C4-2B (cell line): ENCODE measurements at regions not wholly inside any gene's neighbourhood (a gene's known extent, or its start where the extent isn't known, plus 50 kb on each side); places are given as distances from the start of the nearest gene placed in this dataset.

ENCODE experiments used
- H3K27ac ChIP-seq: fragments of 450-650 bp; 2 replicates; pipeline ENCODE4 v1.5.1; 2017
- CTCF ChIP-seq: fragments of 450-650 bp; conservative IDR thresholded peaks from 2 replicates; pipeline ENCODE4 v1.5.1; 2017; ENCODE audit warnings: mild to moderate bottlenecking
- ZFX ChIP-seq: fragments of 450-650 bp; IDR thresholded peaks from 2 replicates; pipeline ENCODE4 v1.6.1; 2017

DNA sequence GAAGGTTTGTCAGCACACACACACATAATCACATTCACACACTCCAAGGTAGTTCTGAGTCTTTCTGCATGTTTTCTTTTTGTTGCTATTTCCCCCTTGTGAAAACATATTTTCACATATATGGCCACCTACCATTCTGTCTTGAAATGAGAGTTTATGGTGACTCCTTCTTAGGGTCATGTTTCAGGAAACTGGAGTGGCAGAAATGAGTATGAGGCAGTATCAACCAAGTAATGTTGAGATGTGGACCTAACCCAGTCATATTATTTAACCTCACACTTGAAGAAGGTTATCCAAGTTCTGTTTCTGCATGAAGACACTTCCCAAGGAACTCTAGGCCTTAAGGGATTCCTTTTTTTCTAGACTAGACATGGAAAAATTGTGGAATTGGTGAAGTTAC lies 481.4 kb downstream of the ETS1 start:
- H3K27ac ChIP-seq, result no peak overlapping the region
- no peak for TF ChIP-seq CTCF
- no peak for TF ChIP-seq ZFX

DNA sequence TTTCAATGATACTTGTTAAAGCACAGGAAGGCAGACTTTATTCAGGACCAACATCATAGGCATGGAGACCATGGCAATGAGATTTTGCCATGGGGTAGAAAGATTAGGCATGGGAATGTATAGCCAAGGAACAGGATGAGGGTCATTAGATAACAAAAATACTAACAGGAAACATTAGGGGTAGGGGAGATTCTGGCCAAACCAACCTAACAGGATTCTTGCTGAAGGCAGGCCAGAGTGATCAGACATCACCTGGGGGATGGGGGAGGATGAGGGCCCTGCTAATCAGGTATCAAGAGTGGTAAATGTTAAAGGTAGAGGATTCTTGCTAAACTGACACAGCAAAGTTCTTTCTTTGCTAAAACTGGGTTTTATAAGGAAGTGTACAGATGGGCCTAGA lies 481.8 kb downstream of the ETS1 start:
- TF ChIP-seq ZFX, result no peak
- no peak for TF ChIP-seq CTCF
- H3K27ac ChIP-seq, result no peak overlapping the region

- H3K27ac ChIP-seq, result no peak overlapping the region
- TF ChIP-seq CTCF (no peak), ZFX (no peak)
Measured at GRCh38 chr11:128103278-128103873, 484.0 kb downstream of the ETS1 start.

DNA sequence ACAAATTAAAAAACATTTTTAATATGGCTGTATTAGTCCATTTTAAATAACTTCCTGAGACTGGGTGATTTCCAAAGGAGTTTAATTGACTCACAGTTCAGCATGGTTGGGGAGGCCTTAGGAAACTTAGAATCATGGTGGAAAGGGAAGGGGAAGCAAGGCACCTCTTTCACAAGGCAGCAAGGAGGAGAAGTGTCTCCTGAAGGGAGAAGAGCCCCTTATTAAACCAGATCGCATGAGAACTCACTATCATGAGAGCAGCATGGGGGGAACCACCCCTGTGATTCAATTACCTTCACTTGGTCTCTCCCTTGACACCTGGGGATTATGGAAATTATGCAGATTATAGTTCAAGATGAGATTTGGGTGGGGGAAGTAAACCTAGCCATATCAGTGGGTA lies 488.6 kb downstream of the ETS1 start:
- no peak overlapping the region for H3K27ac ChIP-seq
- TF ChIP-seq ZFX (no peak), CTCF (no peak)

DNA sequence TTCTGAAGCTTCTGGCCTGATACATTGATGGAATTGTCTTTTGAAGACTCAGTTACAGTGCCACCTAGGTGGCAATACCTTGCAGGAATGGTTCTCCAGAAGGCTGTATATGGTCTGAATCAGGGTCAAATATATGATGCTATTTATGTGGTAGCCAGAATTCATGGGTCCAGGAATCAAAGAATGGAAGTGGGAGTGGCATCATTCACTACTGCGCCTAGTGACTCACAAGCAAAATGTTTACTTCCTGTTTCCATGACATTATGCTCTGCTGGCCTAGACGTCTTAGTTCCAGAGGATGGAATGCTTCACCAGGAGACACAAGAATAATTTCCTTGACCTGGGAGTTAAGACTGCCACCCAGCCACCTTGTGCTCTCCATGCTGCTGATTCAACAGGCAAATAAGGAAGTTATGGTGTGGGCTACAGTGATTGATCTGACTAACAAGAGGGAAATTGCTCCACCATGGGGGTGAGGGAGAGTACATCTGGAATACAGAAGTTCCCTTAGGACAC lies 491.8 kb downstream of the ETS1 start:
- TF ChIP-seq CTCF (peak; percentile 20), ZFX (no peak)
- no peak overlapping the region for H3K27ac ChIP-seq

DNA sequence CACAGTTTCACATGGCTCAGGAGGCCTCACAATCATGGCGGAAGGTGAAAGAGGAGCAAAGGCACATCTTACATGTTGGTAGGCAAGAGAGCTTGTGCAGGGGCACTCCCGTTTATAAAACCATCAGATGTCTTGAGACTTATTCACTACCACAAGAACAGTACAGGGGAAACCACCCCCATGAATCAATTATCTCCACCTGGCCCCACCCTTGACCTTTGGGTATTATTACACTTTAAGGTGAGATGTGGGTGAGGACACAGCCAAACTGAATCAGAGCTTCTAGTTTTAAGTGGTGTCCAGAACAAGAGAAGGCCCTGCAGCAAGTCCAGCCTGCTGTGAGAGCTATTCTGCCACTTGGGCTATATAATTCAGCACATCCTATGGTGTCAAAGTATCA lies 493.7 kb downstream of the ETS1 start:
- TF ChIP-seq CTCF (no peak), ZFX (no peak)
- no peak overlapping the region for H3K27ac ChIP-seq

DNA sequence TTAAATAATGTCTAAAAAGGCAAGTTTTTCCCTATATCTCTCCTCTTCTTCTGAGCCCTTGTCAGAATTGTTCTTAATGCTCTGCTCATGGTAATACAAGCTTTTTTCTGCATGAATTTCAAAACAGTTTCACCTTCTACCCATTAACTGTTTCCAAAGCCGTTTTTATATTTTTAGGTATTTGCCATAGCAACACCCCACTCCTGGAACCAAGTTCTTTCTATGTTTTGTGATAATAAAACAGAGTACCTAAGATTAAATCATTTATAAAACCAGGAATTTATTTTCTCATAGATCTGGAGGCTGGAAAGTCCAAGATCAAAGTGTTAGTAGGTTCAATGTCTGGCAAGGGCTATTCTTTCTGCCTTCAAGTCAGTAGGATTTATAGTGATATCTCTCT lies 497.4 kb downstream of the ETS1 start:
- no peak overlapping the region for H3K27ac ChIP-seq
- TF ChIP-seq ZFX (no peak), CTCF (no peak)
